DMS 273 (cell line): ENCODE measurements at regions not wholly inside any gene's neighbourhood (a gene's known extent, or its start where the extent isn't known, plus 50 kb on each side); places are given as distances from the start of the nearest gene placed in this dataset.

Experiments used
- DNase-seq: peaks from one replicate; lab custom pipeline; 2025; ENCODE audit not compliant: unreplicated experiment; lab: John Stamatoyannopoulos, UW

DNA sequence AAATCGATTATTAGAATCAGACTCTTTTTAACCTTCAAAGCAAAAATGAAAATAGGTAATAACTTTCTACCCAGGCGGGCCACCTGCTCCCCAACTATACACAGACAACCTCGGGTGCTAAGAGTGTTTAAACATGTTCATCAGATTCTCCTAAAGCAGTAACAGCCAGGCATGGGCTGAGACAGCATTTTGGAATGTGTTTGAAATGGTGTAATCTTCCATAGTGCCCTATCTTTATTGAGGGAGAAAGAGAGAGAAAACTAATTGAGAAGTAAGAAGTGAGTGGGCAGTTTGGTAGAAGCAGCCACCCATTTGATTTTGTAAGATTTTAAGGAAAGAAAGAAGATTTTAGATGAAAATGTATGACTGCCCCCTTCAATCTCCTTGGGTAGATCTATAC is 196.1 kb upstream of the CTAGE1 start:
- no peak for DNase-seq

DNA sequence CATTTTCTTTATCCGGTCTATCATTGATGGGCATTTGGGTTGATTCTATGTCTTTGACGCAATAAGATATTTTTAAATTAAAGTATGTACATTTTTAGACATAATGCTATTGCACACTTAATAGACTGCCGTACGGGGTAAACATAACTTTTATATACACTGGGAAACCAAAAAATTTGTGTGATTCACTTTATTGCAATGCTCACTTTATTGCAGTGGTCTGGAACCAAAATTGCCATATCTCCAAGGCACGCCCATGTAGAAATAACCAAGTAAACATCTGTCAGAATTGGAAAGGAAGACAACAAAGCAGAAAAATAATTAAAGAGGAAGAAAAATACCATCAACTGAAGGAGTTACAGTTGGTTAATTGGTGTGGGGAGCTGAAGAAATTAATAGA is 205.8 kb upstream of the CTAGE1 start:
- DNase-seq: no peak

DNA sequence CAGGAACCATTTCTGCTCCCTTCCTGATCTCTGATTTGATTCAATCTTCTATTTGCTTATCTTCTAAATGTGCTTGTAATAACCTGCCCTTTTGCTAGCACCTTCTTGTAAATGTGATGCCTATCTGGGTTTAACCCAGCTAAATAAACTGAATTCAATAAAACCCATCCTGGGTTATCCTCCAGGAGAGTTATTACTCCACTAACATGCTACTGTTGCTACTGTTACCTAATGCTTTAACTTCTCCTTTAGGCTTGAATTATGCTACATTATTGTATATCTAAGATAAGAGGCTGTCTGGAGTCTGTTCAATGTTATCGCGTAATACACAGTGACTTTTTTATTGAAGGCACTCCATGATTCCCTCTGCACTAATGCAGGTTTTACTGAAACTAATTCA is 206.5 kb upstream of the CTAGE1 start:
- no peak for DNase-seq

DNA sequence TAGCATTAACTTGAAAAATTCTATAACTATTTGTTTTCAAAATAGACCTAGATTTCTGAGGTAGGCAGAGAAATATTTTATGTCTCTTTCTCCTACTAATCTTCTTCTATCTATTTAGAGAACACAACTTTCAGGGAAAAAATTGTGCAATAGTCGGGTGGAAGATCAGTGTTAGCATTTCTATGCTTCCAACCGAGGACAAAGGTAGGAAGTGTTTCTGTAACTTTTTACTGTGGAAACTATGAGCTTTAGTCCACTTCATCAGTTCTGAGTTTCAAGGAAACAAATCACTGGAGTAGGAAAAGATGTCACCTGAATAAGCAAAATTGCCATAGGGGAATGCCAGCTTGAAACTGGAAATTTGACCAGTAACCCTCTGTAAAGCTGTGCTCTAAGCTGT is 207.7 kb upstream of the CTAGE1 start:
- no peak for DNase-seq

DNA sequence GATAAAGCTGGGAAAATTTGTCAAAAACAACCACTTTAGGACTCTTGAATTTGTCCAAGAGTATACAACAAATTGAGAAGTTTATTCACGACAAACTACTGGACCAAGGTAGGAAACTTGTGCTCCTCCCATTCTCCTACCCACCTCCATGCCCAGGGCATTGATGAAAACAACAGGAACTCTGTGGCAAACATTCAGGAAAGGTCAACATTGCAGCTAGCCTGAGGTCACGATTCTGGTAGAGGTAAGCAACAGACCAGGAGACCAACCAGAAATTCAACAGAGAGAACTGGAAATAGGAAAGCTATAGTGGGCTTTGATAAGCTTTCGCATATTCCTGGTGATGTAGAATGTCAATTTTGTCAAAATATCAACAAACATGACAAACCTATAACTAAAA is 209.1 kb upstream of the CTAGE1 start:
- DNase-seq: no peak

DNA sequence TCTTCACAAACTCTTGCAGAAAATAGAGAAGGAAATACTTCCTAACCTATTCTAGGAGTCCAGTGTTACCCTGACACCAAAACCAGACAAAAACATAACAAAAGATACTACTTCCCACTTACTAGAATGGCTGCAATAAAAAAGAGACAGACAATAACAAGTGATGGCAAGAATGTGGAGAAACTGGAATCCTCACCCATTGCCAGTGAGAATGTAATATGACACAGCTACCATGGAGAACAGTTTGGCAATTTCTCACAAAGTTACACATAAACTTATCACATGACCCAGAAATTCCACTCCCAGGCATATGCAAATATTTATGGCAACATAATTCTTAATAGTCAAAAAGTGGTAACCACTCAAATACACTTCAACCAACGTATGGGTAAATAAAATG is 209.8 kb upstream of the CTAGE1 start:
- DNase-seq: no peak

DNA sequence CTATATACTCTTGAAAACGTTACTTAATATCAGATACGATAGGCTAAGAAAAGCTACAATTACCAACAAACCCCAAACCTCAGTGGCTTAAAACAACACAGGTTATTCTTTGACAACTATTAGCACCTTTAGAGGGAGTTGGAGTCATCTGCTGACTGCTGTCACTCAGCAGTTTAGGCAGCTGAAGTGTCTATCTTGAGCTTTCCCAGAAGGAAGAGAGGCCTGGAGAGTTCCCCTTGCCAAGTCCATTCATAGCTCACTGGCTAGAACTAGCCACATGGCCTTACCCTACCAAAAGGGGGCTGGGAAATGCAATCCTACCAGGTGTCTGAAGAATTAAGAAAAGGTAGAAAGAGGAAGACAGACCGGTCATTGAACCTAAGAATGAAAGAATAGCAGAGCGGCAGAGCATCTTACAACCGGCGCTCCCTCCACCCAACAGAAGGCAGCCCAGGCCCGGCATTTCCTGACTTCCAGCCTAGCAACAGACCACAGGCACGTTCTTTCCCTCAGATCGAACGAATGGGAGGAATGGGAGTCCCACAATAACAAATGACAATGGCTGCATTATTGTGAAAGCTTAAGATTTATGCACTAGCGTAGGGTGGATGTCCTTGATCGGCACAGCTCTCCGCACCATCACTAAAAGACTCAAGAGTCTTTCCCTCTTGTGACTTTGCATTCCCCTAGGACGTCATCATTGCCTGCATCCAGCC is 211.2 kb upstream of the CTAGE1 start:
- no peak for DNase-seq

DNA sequence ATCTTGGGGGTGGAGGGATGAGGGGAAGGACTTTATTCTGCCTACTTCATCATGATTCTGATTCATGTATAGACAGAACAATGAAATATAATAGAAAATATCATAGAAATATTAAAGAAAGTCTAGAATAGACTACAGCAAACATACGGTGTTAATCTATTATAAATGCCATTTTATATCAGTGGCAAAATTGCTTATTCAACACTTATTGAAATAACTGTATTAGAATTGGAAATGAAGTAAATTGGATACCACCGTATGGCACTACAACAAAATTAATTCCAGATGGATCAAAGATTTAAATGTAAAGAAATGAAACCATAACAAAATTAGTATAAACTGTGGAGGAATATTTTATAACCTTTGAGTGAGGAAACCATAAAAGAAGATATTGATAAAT is 213.3 kb upstream of the CTAGE1 start:
- DNase-seq: no peak

DNA sequence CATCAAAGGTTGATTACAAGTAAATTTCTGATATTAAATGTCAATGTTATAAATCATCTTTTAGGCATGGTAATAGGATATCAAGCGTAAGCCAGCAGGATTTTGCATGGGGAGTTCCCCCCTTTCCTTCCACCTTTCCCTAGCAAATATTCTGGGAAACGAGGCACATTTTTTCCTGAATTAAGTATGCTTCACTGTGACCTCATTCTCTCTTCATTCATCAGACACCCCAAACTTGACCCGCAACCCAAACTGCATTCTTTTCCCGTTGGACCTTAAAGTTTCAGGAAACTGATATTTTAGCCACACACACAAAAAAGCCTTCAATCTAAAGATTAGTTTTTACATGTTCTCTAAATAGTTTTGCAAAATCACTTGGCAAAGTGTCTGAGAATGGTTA is 214.5 kb upstream of the CTAGE1 start:
- DNase-seq: no peak

DNA sequence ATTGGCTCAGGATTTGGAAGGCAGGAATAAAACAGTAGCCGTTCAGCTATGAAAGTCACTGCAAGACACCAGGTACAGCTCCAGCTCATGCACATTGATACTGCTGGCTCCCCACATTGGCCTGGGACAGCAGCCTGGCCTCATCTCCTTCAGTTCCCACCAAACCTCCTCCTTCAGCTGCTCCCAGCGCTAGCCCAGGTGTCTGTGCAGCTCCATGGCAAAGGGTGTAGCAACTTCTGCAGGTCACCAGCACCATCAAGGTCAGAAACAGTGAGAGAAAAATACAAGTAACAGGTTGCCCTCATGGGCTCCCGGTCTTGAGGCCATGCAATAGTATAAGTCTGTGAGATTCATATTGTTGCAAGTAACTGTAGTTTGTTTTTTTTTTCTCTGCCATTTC is 216.7 kb upstream of the CTAGE1 start:
- no peak for DNase-seq

DNA sequence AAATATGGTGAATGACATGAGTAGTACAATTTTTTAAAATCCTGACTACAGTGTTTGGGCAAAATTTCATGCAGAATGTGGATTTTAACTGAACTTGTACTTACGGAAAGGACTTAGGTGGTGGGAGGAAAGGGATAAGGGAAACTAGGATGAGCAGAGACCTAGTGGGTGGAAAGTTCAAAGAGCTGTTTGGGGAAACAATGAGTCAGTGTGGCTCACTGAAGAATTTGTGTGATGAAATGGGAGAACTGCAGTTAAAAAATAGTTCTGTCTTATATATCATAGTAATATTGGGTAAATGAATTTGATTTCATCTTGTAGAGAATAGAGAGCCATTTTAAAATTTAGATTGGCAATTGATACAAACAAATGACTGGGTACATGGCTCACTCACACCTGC is 220.1 kb upstream of the CTAGE1 start:
- DNase-seq: no peak

DNA sequence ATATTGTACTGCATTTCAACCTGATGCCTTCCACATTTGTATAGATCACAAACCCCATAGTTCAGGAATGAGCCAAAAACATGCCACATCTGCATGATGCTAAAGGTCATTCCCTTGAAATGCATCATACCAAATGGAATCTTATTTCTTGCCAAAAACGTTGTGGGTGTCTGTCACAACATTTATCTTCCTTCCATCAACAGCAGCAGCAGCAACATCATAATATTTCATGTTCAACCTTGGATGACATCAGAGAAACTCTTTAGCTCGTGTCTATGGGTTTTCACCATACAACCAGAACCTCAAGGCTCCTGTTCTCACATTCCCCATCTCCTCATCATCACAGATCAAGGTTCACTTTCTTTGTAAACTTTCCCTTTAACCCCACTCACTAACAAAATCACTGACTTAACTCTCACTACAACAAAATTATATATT is 221.3 kb upstream of the CTAGE1 start:
- DNase-seq: no peak

DNA sequence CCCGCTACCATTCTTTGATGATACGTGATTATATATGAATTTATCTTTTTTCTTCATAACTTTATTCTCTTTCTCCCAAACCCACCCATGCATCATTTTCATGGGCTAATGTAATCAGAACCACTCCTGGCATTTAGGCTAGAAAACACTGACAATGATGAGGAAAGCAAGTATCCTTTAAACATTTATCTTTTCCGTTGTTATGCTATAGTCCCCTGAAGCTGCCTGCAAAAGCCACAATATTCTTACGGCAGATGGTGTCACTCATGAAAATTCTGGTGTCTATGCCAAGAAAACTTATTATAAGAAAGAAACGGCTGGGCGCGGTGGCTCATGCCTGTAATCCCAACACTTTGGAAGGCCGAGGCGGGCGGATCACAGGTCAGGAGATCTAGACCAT is 221.8 kb upstream of the CTAGE1 start:
- DNase-seq: no peak

DNA sequence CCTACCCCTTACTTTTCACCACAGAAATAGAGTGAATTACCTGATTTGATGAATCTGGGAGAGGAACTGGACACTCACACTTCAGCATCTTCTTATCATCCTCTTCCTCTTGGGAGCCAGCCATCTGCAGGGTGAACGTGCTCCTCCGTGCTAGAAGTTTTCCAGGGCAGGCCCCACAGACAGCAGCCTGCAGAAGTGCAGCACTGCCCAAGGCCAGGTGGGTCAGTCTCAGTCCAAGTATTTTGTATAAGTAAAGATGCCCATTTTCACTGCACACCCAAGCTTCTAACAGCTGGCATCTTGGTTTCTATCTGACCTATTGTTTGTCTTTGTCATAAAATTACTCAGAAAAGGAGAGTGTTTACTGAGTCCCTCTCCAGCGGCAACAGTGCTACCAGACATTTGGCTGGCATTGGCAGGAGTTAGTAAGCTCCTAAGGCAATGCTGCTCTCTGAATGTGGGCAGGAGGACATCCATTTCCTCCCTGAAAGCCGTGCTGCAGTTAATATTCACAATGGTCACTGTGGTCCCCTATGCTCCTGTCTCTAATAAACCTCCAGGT is 222.6 kb upstream of the CTAGE1 start:
- DNase-seq: no peak

DNA sequence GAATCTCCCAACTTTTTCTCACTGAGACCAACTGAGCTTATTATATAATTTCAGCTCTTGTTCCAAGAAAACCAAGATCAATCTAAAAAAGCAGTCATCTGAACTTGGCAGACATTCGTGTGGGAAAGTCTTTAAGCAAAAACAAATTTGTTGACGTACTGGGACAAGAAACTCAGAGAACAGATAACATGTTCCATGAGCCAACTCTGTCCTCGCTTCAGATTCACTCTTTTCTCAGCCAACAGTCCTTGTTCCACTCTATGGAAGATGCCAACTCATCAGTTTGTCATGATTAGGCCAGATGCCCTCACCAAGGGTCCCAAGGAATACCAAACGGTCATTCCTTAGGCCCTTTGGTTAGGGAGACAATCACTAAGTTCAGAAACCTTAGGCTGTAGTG is 224.2 kb upstream of the CTAGE1 start:
- DNase-seq: no peak

DNA sequence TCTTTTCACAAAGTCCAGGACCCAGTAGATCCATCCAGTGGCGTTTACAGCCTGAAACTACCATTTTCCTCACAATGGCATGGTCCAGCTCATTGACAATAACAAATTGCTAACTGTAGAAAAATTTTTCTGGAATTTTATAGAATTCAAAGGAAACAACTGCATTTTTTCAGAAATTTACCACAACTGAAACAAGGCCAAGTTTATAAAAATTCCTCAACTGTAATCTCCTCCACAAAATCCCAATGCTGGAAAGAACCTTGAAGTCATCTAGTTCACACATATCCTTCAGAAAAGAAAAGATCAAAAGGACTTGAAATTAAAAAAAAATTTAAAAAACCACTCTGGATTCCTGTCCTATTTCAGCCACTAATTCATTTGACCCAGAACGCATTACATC is 226.0 kb upstream of the CTAGE1 start:
- no peak for DNase-seq

DNA sequence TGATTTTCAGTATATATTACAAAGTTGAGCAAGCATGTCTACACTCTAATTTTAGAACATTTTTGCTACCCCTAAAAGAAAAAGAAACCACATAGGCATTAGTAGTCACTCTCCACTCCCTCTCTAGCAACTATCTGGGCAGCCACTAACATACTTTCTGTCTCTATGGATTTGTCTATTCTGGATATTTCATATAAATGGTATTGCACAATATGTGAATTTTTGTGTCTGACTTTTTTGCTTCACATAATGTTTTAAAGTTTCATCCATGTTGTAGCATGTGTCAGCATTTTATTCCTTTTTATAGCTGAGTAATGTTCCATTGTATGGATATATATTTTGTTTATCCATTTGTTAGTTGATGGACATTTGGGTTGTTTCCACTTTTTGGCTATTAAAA is 232.5 kb upstream of the CTAGE1 start:
- no peak for DNase-seq

DNA sequence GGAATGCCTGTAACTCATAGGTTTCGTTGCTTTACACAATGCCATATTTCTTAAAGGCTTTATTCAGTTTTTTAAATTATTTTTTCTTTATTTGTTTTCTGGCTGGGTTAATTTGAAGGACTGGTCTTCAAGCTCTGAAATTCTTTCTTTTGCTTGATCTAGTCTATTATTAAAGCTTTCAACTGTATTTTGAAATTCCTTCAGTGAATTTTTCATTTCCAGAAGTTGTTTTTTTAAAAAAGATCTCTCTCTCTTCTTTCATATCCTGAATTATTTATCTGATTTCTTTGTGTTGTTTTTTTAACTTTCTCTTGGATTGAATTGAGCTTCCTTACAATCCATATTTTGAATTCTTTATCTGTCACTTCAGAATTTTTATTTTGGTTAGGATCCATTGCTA is 239.9 kb upstream of the CTAGE1 start:
- no peak for DNase-seq

DNA sequence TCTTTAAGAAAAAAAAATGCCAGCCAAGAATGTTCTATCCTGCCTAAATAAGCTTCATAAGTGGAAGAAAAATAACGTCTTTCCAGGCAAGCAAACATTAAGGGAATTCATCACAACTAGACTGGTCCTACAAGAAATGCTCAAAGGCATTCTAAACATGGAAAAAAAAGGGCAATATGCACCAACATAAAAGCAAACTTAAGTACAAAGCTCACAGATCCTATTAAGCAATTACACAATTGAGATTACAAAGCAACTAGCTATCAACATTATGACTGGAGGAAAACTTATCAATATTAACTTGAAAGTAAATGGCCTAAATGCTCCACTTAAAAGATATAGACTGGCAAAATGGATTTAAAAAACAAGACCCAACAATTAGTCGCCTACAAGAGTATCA is 240.6 kb upstream of the CTAGE1 start:
- no peak for DNase-seq

DNA sequence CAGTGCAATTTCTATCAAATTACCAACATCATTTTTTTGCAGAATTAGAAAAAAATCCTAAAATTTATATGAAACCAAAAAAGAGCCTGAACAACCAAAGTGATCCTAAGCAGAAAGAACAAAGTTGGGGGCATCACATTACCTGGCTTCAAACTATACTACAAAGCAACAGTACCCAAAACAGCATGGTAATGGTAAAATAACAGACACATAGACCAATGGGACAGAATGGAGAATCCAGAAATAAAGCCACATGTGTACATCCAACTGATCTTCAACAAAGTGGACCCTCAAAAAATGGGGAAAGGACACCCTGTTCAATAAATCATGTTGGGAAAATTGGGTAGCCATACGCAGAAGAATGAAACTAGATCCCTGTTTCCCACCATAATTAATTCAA is 245.7 kb upstream of the CTAGE1 start:
- DNase-seq: no peak

DNA sequence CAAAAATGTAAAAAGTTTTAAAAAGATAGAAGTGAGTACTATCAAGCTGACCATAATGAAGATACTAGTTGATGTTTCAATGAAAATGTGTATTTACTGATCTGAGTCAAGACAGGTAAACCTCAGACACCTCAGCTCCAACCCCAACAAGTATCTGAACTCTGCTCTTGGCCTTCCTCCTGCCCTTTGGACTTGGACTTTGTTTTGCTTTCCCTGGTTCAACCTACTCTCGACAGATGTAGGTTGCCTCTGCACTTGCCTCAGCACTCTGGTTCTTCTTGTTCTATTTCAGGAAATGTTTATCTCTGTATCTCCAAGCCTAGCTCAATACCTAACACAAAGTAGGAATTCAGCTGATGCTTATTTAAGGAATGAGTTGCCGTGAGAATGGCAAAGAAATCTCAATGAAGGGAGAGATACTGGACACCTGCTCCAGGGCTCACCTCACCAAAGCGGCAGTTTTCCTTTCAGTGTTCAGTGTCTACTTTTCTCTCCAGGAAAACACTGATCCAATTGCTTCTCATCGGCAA is 248.8 kb upstream of the CTAGE1 start:
- DNase-seq: no peak

DNA sequence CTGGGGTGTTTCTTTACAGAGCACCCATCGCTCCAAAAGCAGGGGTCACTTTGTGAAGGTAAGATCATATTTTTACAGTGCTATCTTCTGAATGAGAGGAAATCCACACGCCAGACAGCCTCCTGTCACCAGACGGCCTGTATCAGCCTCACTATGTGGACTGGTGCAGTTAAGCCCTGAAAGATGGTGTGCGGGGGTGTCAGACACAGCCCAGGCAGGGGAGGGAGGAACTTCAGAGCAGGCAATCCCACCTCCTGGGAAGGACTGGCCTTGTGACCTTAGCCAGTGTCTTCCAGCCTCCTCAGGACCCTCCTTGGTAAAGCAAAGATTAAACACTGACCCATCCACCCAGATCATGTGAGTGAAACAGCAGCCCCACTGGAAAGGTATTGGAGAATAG is 249.4 kb upstream of the CTAGE1 start:
- DNase-seq: no peak
